Muscle of leg (tissue), 3 donors: ENCODE measurements at regions not wholly inside any gene's neighbourhood (a gene's known extent, or its start where the extent isn't known, plus 50 kb on each side); places are given as distances from the start of the nearest gene placed in this dataset.

ENCODE experiments used
- DNase-seq: peaks from one replicate; pipeline ENCODE4 v3.0.0; 2013
- H3K27ac ChIP-seq: one replicate; pipeline ENCODE4 v1.5.1; 2013; ENCODE audit warnings: mild to moderate bottlenecking, low read length, control low read depth
- H3K27me3 ChIP-seq: one replicate; pipeline ENCODE4 v1.6.1; 2013; ENCODE audit warnings: low read length; ENCODE audit not compliant: control insufficient read depth, insufficient read depth
- H3K36me3 ChIP-seq: one replicate; pipeline ENCODE4 v1.6.1; 2013; ENCODE audit warnings: low read length; ENCODE audit not compliant: control insufficient read depth, insufficient read depth
- H3K4me1 ChIP-seq: one replicate; pipeline ENCODE4 v1.6.1; 2013; ENCODE audit warnings: low read length; ENCODE audit not compliant: control insufficient read depth, insufficient read depth
- H3K4me3 ChIP-seq: one replicate; pipeline ENCODE4 v1.5.1; 2013; ENCODE audit warnings: low read length, control low read depth
- H3K9me3 ChIP-seq: replicated peaks from 2 replicates; pipeline ENCODE4 v1.6.1; 2013; ENCODE audit warnings: low read depth, low read length; ENCODE audit not compliant: control insufficient read depth
- WGBS: methylation state at CpG from one replicate; pipeline ENCODE4 v1.1.5; 2013; ENCODE audit warnings: missing lambda C conversion rate; ENCODE audit not compliant: insufficient coverage; 5-methylcytosine and 5-hydroxymethylcytosine counted together

- Histone ChIP-seq H3K4me1 (no peaks in the 10 kb centered on the region), H3K27ac (no peak overlapping the region), H3K9me3 (no peaks in the 10 kb centered on the region), H3K36me3 (no peaks in the 10 kb centered on the region), H3K27me3 (no peaks in the 10 kb centered on the region), H3K4me3 (no peak overlapping the region)
- 38% methylated on average over 8 of the region's 10 CpGs for WGBS
- DNase-seq: no peak
These were observed 388.7 kb upstream of the TBX3 start for GRCh38 chr12:115072712-115073111.

GRCh38 chr12:115070313-115070712, 386.3 kb upstream of the TBX3 start:
- no peak overlapping the region for H3K27ac ChIP-seq
- H3K36me3 ChIP-seq: no peaks in the 10 kb centered on the region
- WGBS: 83% methylated on average over 1 of the region's 2 CpGs
- peaks cover 7% of the 10 kb centered on the region for H3K4me1 ChIP-seq
- no peak overlapping the region for H3K4me3 ChIP-seq
- H3K27me3 ChIP-seq: no peaks in the 10 kb centered on the region
- no peak for DNase-seq
- no peaks in the 10 kb centered on the region for H3K9me3 ChIP-seq

GRCh38 chr12:115064296-115064695, 380.3 kb upstream of the TBX3 start:
- no peak overlapping the region for H3K4me3 ChIP-seq
- WGBS: no CpG with 5 or more reads among the region's 2 CpGs

GRCh38 chr12:115062741-115063140, 378.8 kb upstream of the TBX3 start:
- Histone ChIP-seq H3K36me3 (no peaks in the 10 kb centered on the region), H3K27me3 (no peaks in the 10 kb centered on the region), H3K4me1 (peaks cover 10% of the 10 kb centered on the region), H3K27ac (no peak overlapping the region), H3K4me3 (no peak overlapping the region), H3K9me3 (no peaks in the 10 kb centered on the region)
- WGBS: 29% methylated on average over 4 of the region's 5 CpGs
- DNase-seq: peak; percentile 80

More at GRCh38 chr12:115064296-115064695, 380.3 kb upstream of the TBX3 start:
- no peaks in the 10 kb centered on the region for H3K36me3 ChIP-seq
- peaks cover 10% of the 10 kb centered on the region for H3K4me1 ChIP-seq
- no peaks in the 10 kb centered on the region for H3K9me3 ChIP-seq
- no peak overlapping the region for H3K27ac ChIP-seq
- H3K27me3 ChIP-seq: no peaks in the 10 kb centered on the region
- DNase-seq: no peak

- peaks cover 2% of the 10 kb centered on the region for H3K4me1 ChIP-seq
- no peaks in the 10 kb centered on the region for H3K9me3 ChIP-seq
- H3K27ac ChIP-seq: no peak overlapping the region
- H3K36me3 ChIP-seq: no peaks in the 10 kb centered on the region
- no peak for DNase-seq
- no peak overlapping the region for H3K4me3 ChIP-seq
- H3K27me3 ChIP-seq: no peaks in the 10 kb centered on the region
- 90% methylated on average over 2 of the region's 6 CpGs for WGBS
These were observed 376.6 kb upstream of the TBX3 start for GRCh38 chr12:115060477-115061168.

GRCh38 chr12:115057445-115057844, 373.5 kb upstream of the TBX3 start:
- Histone ChIP-seq H3K4me3 (no peak overlapping the region), H3K27me3 (no peaks in the 10 kb centered on the region), H3K4me1 (peaks cover 2% of the 10 kb centered on the region), H3K27ac (no peak overlapping the region), H3K9me3 (no peaks in the 10 kb centered on the region), H3K36me3 (no peaks in the 10 kb centered on the region)
- DNase-seq: no peak
- WGBS: no CpG with 5 or more reads among the region's 1 CpG

GRCh38 chr12:115051378-115051777, 367.4 kb upstream of the TBX3 start:
- Histone ChIP-seq H3K4me3 (no peak overlapping the region), H3K4me1 (no peaks in the 10 kb centered on the region), H3K36me3 (no peaks in the 10 kb centered on the region), H3K27me3 (no peaks in the 10 kb centered on the region), H3K9me3 (no peaks in the 10 kb centered on the region), H3K27ac (no peak overlapping the region)
- no peak for DNase-seq
- no CpG with 5 or more reads among the region's 5 CpGs for WGBS

GRCh38 chr12:115049614-115050013, 365.6 kb upstream of the TBX3 start:
- no peaks in the 10 kb centered on the region for H3K36me3 ChIP-seq
- no peaks in the 10 kb centered on the region for H3K9me3 ChIP-seq
- no peak overlapping the region for H3K27ac ChIP-seq
- no peak overlapping the region for H3K4me3 ChIP-seq
- H3K4me1 ChIP-seq: no peaks in the 10 kb centered on the region
- H3K27me3 ChIP-seq: no peaks in the 10 kb centered on the region
- no CpG with 5 or more reads among the region's 4 CpGs for WGBS
- DNase-seq: no peak

- Histone ChIP-seq H3K4me1 (peaks cover 2% of the 10 kb centered on the region), H3K27ac (no peak overlapping the region), H3K36me3 (no peaks in the 10 kb centered on the region), H3K4me3 (no peak overlapping the region), H3K9me3 (no peaks in the 10 kb centered on the region), H3K27me3 (no peaks in the 10 kb centered on the region)
- WGBS: no CpG with 5 or more reads among the region's 1 CpG
- no peak for DNase-seq
These were observed 362.8 kb upstream of the TBX3 start for GRCh38 chr12:115046805-115047204.

GRCh38 chr12:115044073-115044472, 360.1 kb upstream of the TBX3 start:
- H3K4me3 ChIP-seq: no peak overlapping the region
- H3K27me3 ChIP-seq: no peaks in the 10 kb centered on the region
- H3K27ac ChIP-seq: no peak overlapping the region
- H3K9me3 ChIP-seq: no peaks in the 10 kb centered on the region
- peaks cover 2% of the 10 kb centered on the region for H3K4me1 ChIP-seq
- no peak for DNase-seq
- WGBS: 88% methylated on average over 3 of the region's 6 CpGs
- H3K36me3 ChIP-seq: no peaks in the 10 kb centered on the region

- DNase-seq: peak; percentile 35
- Histone ChIP-seq H3K27ac (no peak overlapping the region), H3K36me3 (no peaks in the 10 kb centered on the region), H3K9me3 (no peaks in the 10 kb centered on the region), H3K4me3 (no peak overlapping the region), H3K4me1 (peaks cover 2% of the 10 kb centered on the region), H3K27me3 (no peaks in the 10 kb centered on the region)
- WGBS: 29% methylated on average over 3 of the region's 4 CpGs
These were observed 359.1 kb upstream of the TBX3 start for GRCh38 chr12:115043079-115043478.
